GM12878 (cell line): ENCODE measurements at regions not wholly inside any gene's neighbourhood (a gene's known extent, or its start where the extent isn't known, plus 50 kb on each side); places are given as distances from the start of the nearest gene placed in this dataset.

Experiments
- GABPA ChIP-seq: IDR thresholded peaks from 2 replicates; pipeline ENCODE4 v1.6.1; 2014; ENCODE audit warnings: antibody characterized with exemption, low read depth, mild to moderate bottlenecking, inconsistent platforms
- NFXL1 ChIP-seq: fragments of 450-650 bp; IDR thresholded peaks from 2 replicates; pipeline ENCODE4 v1.6.1; 2017; ENCODE audit warnings: antibody characterized with exemption, mild to moderate bottlenecking, borderline replicate concordance
- NRF1 ChIP-seq: conservative IDR thresholded peaks from 2 replicates; pipeline ENCODE4 v1.6.1; 2011; ENCODE audit warnings: mild to moderate bottlenecking, low read depth, low read length, improper control_type of control experiment
- TF ChIP-seq, protein P1 (sequence below): fragments of 450-650 bp; formaldehyde crosslinking; IDR thresholded peaks from 2 replicates; pipeline ENCODE4 v1.4.0; 2020; ENCODE audit warnings: mild to moderate bottlenecking, moderate library complexity
- TF ChIP-seq, protein P2 (sequence below): fragments of 450-650 bp; IDR thresholded peaks from 2 replicates; pipeline ENCODE4 v1.6.1; 2017; ENCODE audit warnings: mild to moderate bottlenecking
- TF ChIP-seq, protein P3 (sequence below): fragments of 450-650 bp; IDR thresholded peaks from 2 replicates; pipeline ENCODE4 v1.6.1; 2017; ENCODE audit warnings: mild to moderate bottlenecking, moderate library complexity

DNA sequence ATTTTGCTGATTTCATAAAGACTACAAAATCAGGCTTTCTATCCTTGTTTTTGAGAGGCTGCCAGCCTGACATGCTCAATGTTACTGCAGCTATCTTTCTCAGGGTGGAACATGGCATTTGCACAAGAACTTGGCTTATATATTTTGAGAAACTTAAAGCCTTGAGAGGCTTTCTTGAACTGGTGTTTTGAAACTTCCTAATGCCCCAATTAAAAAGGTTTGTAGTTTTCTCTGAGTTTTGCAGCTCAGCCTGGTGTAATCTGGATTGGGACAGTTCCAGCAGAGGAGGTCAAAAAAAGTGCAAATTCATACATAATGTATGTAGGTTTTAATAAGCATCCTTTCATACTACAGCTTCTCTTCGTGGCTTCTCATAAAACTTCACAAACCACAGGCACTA is 223.4 kb downstream of the FAM76B start (continued):
- TF ChIP-seq, protein P1, sequence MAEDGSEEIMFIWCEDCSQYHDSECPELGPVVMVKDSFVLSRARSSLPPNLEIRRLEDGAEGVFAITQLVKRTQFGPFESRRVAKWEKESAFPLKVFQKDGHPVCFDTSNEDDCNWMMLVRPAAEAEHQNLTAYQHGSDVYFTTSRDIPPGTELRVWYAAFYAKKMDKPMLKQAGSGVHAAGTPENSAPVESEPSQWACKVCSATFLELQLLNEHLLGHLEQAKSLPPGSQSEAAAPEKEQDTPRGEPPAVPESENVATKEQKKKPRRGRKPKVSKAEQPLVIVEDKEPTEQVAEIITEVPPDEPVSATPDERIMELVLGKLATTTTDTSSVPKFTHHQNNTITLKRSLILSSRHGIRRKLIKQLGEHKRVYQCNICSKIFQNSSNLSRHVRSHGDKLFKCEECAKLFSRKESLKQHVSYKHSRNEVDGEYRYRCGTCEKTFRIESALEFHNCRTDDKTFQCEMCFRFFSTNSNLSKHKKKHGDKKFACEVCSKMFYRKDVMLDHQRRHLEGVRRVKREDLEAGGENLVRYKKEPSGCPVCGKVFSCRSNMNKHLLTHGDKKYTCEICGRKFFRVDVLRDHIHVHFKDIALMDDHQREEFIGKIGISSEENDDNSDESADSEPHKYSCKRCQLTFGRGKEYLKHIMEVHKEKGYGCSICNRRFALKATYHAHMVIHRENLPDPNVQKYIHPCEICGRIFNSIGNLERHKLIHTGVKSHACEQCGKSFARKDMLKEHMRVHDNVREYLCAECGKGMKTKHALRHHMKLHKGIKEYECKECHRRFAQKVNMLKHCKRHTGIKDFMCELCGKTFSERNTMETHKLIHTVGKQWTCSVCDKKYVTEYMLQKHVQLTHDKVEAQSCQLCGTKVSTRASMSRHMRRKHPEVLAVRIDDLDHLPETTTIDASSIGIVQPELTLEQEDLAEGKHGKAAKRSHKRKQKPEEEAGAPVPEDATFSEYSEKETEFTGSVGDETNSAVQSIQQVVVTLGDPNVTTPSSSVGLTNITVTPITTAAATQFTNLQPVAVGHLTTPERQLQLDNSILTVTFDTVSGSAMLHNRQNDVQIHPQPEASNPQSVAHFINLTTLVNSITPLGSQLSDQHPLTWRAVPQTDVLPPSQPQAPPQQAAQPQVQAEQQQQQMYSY (CRISPR knock-in tag) = no peak
- TF ChIP-seq NRF1 (no peak), GABPA (no peak), NFXL1 (no peak)
- TF ChIP-seq, protein P2, sequence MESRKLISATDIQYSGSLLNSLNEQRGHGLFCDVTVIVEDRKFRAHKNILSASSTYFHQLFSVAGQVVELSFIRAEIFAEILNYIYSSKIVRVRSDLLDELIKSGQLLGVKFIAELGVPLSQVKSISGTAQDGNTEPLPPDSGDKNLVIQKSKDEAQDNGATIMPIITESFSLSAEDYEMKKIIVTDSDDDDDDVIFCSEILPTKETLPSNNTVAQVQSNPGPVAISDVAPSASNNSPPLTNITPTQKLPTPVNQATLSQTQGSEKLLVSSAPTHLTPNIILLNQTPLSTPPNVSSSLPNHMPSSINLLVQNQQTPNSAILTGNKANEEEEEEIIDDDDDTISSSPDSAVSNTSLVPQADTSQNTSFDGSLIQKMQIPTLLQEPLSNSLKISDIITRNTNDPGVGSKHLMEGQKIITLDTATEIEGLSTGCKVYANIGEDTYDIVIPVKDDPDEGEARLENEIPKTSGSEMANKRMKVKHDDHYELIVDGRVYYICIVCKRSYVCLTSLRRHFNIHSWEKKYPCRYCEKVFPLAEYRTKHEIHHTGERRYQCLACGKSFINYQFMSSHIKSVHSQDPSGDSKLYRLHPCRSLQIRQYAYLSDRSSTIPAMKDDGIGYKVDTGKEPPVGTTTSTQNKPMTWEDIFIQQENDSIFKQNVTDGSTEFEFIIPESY = no peak
- TF ChIP-seq, protein P3, sequence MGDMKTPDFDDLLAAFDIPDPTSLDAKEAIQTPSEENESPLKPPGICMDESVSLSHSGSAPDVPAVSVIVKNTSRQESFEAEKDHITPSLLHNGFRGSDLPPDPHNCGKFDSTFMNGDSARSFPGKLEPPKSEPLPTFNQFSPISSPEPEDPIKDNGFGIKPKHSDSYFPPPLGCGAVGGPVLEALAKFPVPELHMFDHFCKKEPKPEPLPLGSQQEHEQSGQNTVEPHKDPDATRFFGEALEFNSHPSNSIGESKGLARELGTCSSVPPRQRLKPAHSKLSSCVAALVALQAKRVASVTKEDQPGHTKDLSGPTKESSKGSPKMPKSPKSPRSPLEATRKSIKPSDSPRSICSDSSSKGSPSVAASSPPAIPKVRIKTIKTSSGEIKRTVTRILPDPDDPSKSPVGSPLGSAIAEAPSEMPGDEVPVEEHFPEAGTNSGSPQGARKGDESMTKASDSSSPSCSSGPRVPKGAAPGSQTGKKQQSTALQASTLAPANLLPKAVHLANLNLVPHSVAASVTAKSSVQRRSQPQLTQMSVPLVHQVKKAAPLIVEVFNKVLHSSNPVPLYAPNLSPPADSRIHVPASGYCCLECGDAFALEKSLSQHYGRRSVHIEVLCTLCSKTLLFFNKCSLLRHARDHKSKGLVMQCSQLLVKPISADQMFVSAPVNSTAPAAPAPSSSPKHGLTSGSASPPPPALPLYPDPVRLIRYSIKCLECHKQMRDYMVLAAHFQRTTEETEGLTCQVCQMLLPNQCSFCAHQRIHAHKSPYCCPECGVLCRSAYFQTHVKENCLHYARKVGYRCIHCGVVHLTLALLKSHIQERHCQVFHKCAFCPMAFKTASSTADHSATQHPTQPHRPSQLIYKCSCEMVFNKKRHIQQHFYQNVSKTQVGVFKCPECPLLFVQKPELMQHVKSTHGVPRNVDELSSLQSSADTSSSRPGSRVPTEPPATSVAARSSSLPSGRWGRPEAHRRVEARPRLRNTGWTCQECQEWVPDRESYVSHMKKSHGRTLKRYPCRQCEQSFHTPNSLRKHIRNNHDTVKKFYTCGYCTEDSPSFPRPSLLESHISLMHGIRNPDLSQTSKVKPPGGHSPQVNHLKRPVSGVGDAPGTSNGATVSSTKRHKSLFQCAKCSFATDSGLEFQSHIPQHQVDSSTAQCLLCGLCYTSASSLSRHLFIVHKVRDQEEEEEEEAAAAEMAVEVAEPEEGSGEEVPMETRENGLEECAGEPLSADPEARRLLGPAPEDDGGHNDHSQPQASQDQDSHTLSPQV = no peak
- TF ChIP-seq, all 136 proteins: peak for 0
